Left lung (tissue), 4 donors: ENCODE measurements at regions not wholly inside any gene's neighbourhood (a gene's known extent, or its start where the extent isn't known, plus 50 kb on each side); places are given as distances from the start of the nearest gene placed in this dataset.

ENCODE experiments used
- ATAC-seq: fragments of 200-7000 bp; cut with Tn5 transposase; one replicate; pipeline ENCODE4 v1.9.1; 2020; ENCODE audit warnings: moderate library complexity
- DNase-seq, 4 donors: peaks; one replicate each; pipeline ENCODE4 v3.0.0-alpha.2; 2013 to 2020
- H3K27ac ChIP-seq, 2 donors: fragments of 200-600 bp; sonication (generic) in 1 of 2; one replicate each; pipeline versions ENCODE4 v1.5.0 to v1.8.0; 2020 to 2021
- H3K27me3 ChIP-seq, 2 donors: fragments of 200-600 bp; sonication (generic) in 1 of 2; one replicate each; pipeline versions ENCODE4 v1.5.0 to v1.8.0; 2020 to 2021
- H3K36me3 ChIP-seq, 2 donors: fragments of 200-600 bp; sonication (generic) in 1 of 2; one replicate each; pipeline versions ENCODE4 v1.5.0 to v1.8.0; 2020 to 2021
- H3K4me1 ChIP-seq, 2 donors: fragments of 200-600 bp; one replicate each; pipeline ENCODE4 v1.8.0; 2021
- H3K4me3 ChIP-seq, 2 donors: fragments of 200-600 bp; sonication (generic) in 1 of 2; one replicate each; pipeline versions ENCODE4 v1.5.0 to v1.8.0; 2020 to 2021; ENCODE audit warnings: mild to moderate bottlenecking in 1 of 2
- H3K9me3 ChIP-seq, 2 donors: fragments of 200-600 bp; sonication (generic) in 1 of 2; one replicate each; pipeline versions ENCODE4 v1.5.0 to v1.8.0; 2020 to 2021
- CTCF ChIP-seq, 2 donors: fragments of 200-600 bp; sonication (generic) in 1 of 2; IDR thresholded peaks; one replicate each; pipeline versions ENCODE4 v1.5.0 to v1.8.0; 2021; ENCODE audit warnings: antibody characterized with exemption in 2 of 2
- intact Hi-C, 2 donors: fragments of 100-400 bp; cut with DNase I; formaldehyde crosslinking; loops; one replicate each; pipeline versions ENCODE4 v1.11.2 to v1.14.2; 2022
- donor health status: DM: no; HTN: yes; CAD: no.
- donor health status: DM: no; HTN: no; CAD: no.

- Histone ChIP-seq H3K27me3 (peaks cover 0 to 5% of the 10 kb centered on the region in 2 donors), H3K9me3 (no peaks in the 10 kb centered on the region), H3K36me3 (no peaks in the 10 kb centered on the region), H3K4me1 (no peaks in the 10 kb centered on the region), H3K4me3 (no peak overlapping the region), H3K27ac (no peak overlapping the region)
- no peak for TF ChIP-seq CTCF (IDR thresholded peaks at IDR 0.05)
- ATAC-seq (no peak), DNase-seq (no peak)
- intact Hi-C loops: no loop called here
Measured at GRCh38 chrX:130974323-130974722, 71.3 kb upstream of the ENOX2 start.

GRCh38 chrX:130975947-130976346, 72.9 kb upstream of the ENOX2 start:
- peak in 2 of 4 donors; percentile 28 to 55 for DNase-seq
- Histone ChIP-seq H3K4me3 (no peak overlapping the region), H3K4me1 (no peaks in the 10 kb centered on the region), H3K27ac (no peak overlapping the region), H3K36me3 (no peaks in the 10 kb centered on the region), H3K9me3 (no peaks in the 10 kb centered on the region), H3K27me3 (peaks cover 0 to 5% of the 10 kb centered on the region in 2 donors)
- ATAC-seq: peak; percentile 69
- intact Hi-C loops: no loop called here
- TF ChIP-seq CTCF (IDR thresholded peaks at IDR 0.05): peak in 1 of 2 donors; percentile 21

GRCh38 chrX:130981836-130982235, 76.3 kb upstream of the ARHGAP36 start:
- intact Hi-C loops: no loop called here
- Histone ChIP-seq H3K27ac (no peak overlapping the region), H3K9me3 (no peaks in the 10 kb centered on the region), H3K27me3 (no peaks in the 10 kb centered on the region), H3K36me3 (no peaks in the 10 kb centered on the region), H3K4me1 (no peaks in the 10 kb centered on the region), H3K4me3 (no peak overlapping the region)
- no peak for DNase-seq
- TF ChIP-seq CTCF (IDR thresholded peaks at IDR 0.05): no peak
- ATAC-seq: no peak

- no peak overlapping the region for H3K4me3 ChIP-seq
- no peak for TF ChIP-seq CTCF (IDR thresholded peaks at IDR 0.05)
- H3K36me3 ChIP-seq: no peaks in the 10 kb centered on the region
- no peaks in the 10 kb centered on the region for H3K4me1 ChIP-seq
- intact Hi-C loops: no loop called here
- DNase-seq: peak in 2 of 4 donors; percentile 9 to 13
- no peak for ATAC-seq
- H3K27me3 ChIP-seq: no peaks in the 10 kb centered on the region
- H3K27ac ChIP-seq: no peak overlapping the region
- no peaks in the 10 kb centered on the region for H3K9me3 ChIP-seq
Measured at GRCh38 chrX:130984782-130985181, 73.4 kb upstream of the ARHGAP36 start.

GRCh38 chrX:130987241-130987640, 70.9 kb upstream of the ARHGAP36 start:
- TF ChIP-seq CTCF (IDR thresholded peaks at IDR 0.05): no peak
- H3K9me3 ChIP-seq: no peaks in the 10 kb centered on the region

More at GRCh38 chrX:130987241-130987640, 70.9 kb upstream of the ARHGAP36 start:
- intact Hi-C loops: no loop called here
- DNase-seq (no peak), ATAC-seq (no peak)
- no peak overlapping the region for H3K4me3 ChIP-seq
- H3K27ac ChIP-seq: no peak overlapping the region
- H3K4me1 ChIP-seq: no peaks in the 10 kb centered on the region
- no peaks in the 10 kb centered on the region for H3K36me3 ChIP-seq
- no peaks in the 10 kb centered on the region for H3K27me3 ChIP-seq
